SK-N-SH treated with all-trans-retinoic acid at 6 μM for 48 hours (cell line): ENCODE measurements at regions not wholly inside any gene's neighbourhood (a gene's known extent, or its start where the extent isn't known, plus 50 kb on each side); places are given as distances from the start of the nearest gene placed in this dataset.

Experiments used
- ATAC-seq: fragments of 200-7000 bp; cut with Tn5 transposase; 3 replicates; pipeline ENCODE4 v1.9.1; 2020; ENCODE audit warnings: mild to moderate bottlenecking, moderate library complexity
- ARNTL ChIP-seq: fragments of 450-650 bp; formaldehyde crosslinking; IDR thresholded peaks from 2 replicates; pipeline ENCODE4 v1.5.0; 2020; ENCODE audit warnings: low read depth, mild to moderate bottlenecking, moderate library complexity, borderline replicate concordance
- CREB5 ChIP-seq: fragments of 250-450 bp; sonication (Bioruptor Pico); IDR thresholded peaks from 2 replicates; pipeline ENCODE4 v1.5.1; 2020; ENCODE audit warnings: low read depth, mild to moderate bottlenecking, moderate library complexity
- CSRNP3 ChIP-seq: fragments of 250-450 bp; sonication (Bioruptor Pico); IDR thresholded peaks from 2 replicates; pipeline ENCODE4 v1.5.1; 2021; ENCODE audit warnings: mild to moderate bottlenecking, moderate library complexity
- ESRRG ChIP-seq: fragments of 250-450 bp; sonication (Bioruptor Pico); IDR thresholded peaks from 2 replicates; pipeline ENCODE4 v1.6.1; 2021; ENCODE audit warnings: mild to moderate bottlenecking
- ISL1 ChIP-seq: fragments of 250-450 bp; sonication (Bioruptor Pico); IDR thresholded peaks from 2 replicates; pipeline ENCODE4 v2.1.2; 2022; ENCODE audit warnings: mild to moderate bottlenecking, moderate library complexity
- OSR1 ChIP-seq: fragments of 250-450 bp; sonication (Bioruptor Pico); IDR thresholded peaks from 2 replicates; pipeline ENCODE4 v1.8.0; 2022; ENCODE audit warnings: moderate library complexity, mild to moderate bottlenecking, inconsistent platforms
- PATZ1 ChIP-seq: fragments of 250-450 bp; sonication (Bioruptor Pico); IDR thresholded peaks from 2 replicates; pipeline ENCODE4 v1.8.0; 2020; ENCODE audit warnings: mild to moderate bottlenecking, moderate library complexity, borderline replicate concordance
- POU6F1 ChIP-seq: fragments of 250-450 bp; sonication (Bioruptor Pico); IDR thresholded peaks from 2 replicates; pipeline ENCODE4 v1.8.0; 2021; ENCODE audit warnings: low read depth, mild to moderate bottlenecking, moderate library complexity, borderline replicate concordance
- PPARA ChIP-seq: fragments of 250-450 bp; sonication (Bioruptor Pico); IDR thresholded peaks from 2 replicates; pipeline ENCODE4 v1.5.0; 2020; ENCODE audit warnings: mild to moderate bottlenecking, borderline replicate concordance
- RARB ChIP-seq: fragments of 250-450 bp; sonication (Bioruptor Pico); IDR thresholded peaks from 2 replicates; pipeline ENCODE4 v1.8.0; 2021; ENCODE audit warnings: mild to moderate bottlenecking, moderate library complexity
- SNAI2 ChIP-seq: fragments of 250-450 bp; sonication (Bioruptor Pico); IDR thresholded peaks from 2 replicates; pipeline ENCODE4 v1.5.0; 2020; ENCODE audit warnings: mild to moderate bottlenecking, moderate library complexity
- TCF4 ChIP-seq: fragments of 250-450 bp; sonication (Bioruptor Pico); IDR thresholded peaks from 2 replicates; pipeline ENCODE4 v1.8.0; 2021; ENCODE audit warnings: mild to moderate bottlenecking, moderate library complexity, borderline replicate concordance
- TOX ChIP-seq: fragments of 250-450 bp; sonication (Bioruptor Pico); IDR thresholded peaks from 2 replicates; pipeline ENCODE4 v1.8.0; 2021; ENCODE audit warnings: mild to moderate bottlenecking, moderate library complexity, borderline replicate concordance
- TSHZ2 ChIP-seq: fragments of 250-450 bp; sonication (Bioruptor Pico); IDR thresholded peaks from 2 replicates; pipeline ENCODE4 v1.5.0; 2020; ENCODE audit warnings: mild to moderate bottlenecking, moderate library complexity
- ZC3H10 ChIP-seq: fragments of 250-450 bp; sonication (Bioruptor Pico); IDR thresholded peaks from 2 replicates; pipeline ENCODE4 v1.5.1; 2021; ENCODE audit warnings: mild to moderate bottlenecking, moderate library complexity
- ZFP3 ChIP-seq: fragments of 250-450 bp; sonication (Bioruptor Pico); IDR thresholded peaks from 2 replicates; pipeline ENCODE4 v1.5.0; 2020; ENCODE audit warnings: mild to moderate bottlenecking, moderate library complexity
- ZFP30 ChIP-seq: fragments of 450-650 bp; formaldehyde crosslinking; IDR thresholded peaks from 2 replicates; pipeline ENCODE4 v1.5.0; 2022; ENCODE audit warnings: mild to moderate bottlenecking, moderate library complexity
- ZNF565 ChIP-seq: fragments of 450-650 bp; formaldehyde crosslinking; conservative IDR thresholded peaks from 2 replicates; pipeline ENCODE4 v1.5.0; 2020; ENCODE audit warnings: low read depth, mild to moderate bottlenecking, moderate library complexity
- ZNF8 ChIP-seq: fragments of 450-650 bp; formaldehyde crosslinking; IDR thresholded peaks from 2 replicates; pipeline ENCODE4 v1.5.0; 2020; ENCODE audit warnings: mild to moderate bottlenecking, moderate library complexity

- TF ChIP-seq TCF4 (CRISPR knock-in tag): no peak
- no peak for ATAC-seq
These were observed 71.0 kb downstream of the SIK1 start for GRCh38 chr21:43355925-43356289.

GRCh38 chr21:43355266-43355924 is 71.5 kb downstream of the SIK1 start:
- no peak for ATAC-seq

More at GRCh38 chr21:43355266-43355924, 71.5 kb downstream of the SIK1 start:
- TF ChIP-seq ZC3H10: no peak
- no peak for TF ChIP-seq PPARA
- no peak for TF ChIP-seq RARB
- TF ChIP-seq CSRNP3 (CRISPR knock-in tag): no peak
- TF ChIP-seq ESRRG (CRISPR knock-in tag): no peak
- no peak for TF ChIP-seq ZNF8
- no peak for TF ChIP-seq POU6F1
- no peak for TF ChIP-seq ARNTL (CRISPR knock-in tag)
- no peak for TF ChIP-seq SNAI2
- no peak for TF ChIP-seq OSR1
- no peak for TF ChIP-seq ISL1 (CRISPR knock-in tag)
- TF ChIP-seq CREB5: no peak
- TF ChIP-seq TSHZ2 (CRISPR knock-in tag): no peak
- no peak for TF ChIP-seq TCF4 (CRISPR knock-in tag)
- no peak for TF ChIP-seq ZNF565 (CRISPR knock-in tag)
- TF ChIP-seq PATZ1 (CRISPR knock-in tag): no peak
- TF ChIP-seq ZFP3 (CRISPR knock-in tag): no peak
- TF ChIP-seq TOX (CRISPR knock-in tag): no peak
- no peak for TF ChIP-seq ZFP30
